ENCODE measurements at regions not wholly inside any gene's neighbourhood (a gene's known extent, or its start where the extent isn't known, plus 50 kb on each side); places are given as distances from the start of the nearest gene placed in this dataset.

DNA sequence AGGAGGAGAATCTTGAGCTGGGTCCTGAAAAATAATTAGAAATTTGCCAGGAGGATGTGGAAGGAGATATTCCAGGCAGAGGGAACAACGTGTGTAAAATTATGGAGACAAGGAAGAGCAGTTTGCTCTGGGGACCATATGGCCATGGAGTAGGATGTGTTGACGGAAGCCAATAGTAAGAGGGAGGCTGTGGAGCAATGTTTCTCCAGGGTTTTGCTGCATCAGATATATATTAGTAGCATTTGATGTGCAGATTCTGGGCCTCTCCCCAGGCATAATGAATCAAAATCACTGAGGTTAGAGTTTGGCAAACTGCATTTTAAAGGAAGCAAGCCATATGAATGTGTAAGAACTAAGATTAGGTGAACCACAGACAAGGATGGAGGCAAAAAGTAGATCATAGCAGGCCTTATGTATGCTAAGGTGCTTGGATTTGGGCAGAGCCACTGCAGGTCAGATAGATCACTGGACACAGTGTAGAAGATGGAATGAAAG lies 192.9 kb upstream of the IL12A start:
- no peak for TF ChIP-seq EZH2 (optimal IDR thresholded peaks at IDR 0.05; ENCODE audit: low read depth, low read length)
- TF ChIP-seq, protein P1, sequence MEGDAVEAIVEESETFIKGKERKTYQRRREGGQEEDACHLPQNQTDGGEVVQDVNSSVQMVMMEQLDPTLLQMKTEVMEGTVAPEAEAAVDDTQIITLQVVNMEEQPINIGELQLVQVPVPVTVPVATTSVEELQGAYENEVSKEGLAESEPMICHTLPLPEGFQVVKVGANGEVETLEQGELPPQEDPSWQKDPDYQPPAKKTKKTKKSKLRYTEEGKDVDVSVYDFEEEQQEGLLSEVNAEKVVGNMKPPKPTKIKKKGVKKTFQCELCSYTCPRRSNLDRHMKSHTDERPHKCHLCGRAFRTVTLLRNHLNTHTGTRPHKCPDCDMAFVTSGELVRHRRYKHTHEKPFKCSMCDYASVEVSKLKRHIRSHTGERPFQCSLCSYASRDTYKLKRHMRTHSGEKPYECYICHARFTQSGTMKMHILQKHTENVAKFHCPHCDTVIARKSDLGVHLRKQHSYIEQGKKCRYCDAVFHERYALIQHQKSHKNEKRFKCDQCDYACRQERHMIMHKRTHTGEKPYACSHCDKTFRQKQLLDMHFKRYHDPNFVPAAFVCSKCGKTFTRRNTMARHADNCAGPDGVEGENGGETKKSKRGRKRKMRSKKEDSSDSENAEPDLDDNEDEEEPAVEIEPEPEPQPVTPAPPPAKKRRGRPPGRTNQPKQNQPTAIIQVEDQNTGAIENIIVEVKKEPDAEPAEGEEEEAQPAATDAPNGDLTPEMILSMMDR (IDR thresholded peaks at IDR 0.05; ENCODE audit: low read length): no peak

All from MM.1S (cell line).